IMR-90 (cell line): ENCODE measurements at regions not wholly inside any gene's neighbourhood (a gene's known extent, or its start where the extent isn't known, plus 50 kb on each side); places are given as distances from the start of the nearest gene placed in this dataset.

Experiments
- ATAC-seq: fragments of 200-7000 bp; cut with Tn5 transposase; 2 replicates; pipeline ENCODE4 v1.9.1; 2020; ENCODE audit warnings: low read depth, mild to moderate bottlenecking, moderate library complexity
- BruUV-seq: library from RNA; stranded (reverse); fragments of 400-500 nt; replicated peaks from 2 replicates; lab custom pipeline; 2021; lab: Mats Ljungman, UMichigan
- CTCF ChIA-PET: fragments of 300-600 bp; formaldehyde crosslinking; extraction: SDS; loops from one replicate; lab custom pipeline; 2021; ENCODE audit warnings: antibody characterized with exemption; lab: Yijun Ruan, JAX
- POLR2A ChIA-PET: fragments of 300-600 bp; sonication (Branson Sonifier 250); formaldehyde crosslinking; loops from one replicate; lab custom pipeline; 2022; ENCODE audit warnings: antibody characterized with exemption; ENCODE audit not compliant: unreplicated experiment; lab: Charles Lee
- DNase-seq: peaks from one replicate; pipeline ENCODE4 v3.0.0; 2013
- H2AFZ ChIP-seq: replicated peaks from 2 replicates; pipeline ENCODE3; 2013; ENCODE audit warnings: low read length, mild to moderate bottlenecking; ENCODE audit not compliant: poor library complexity
- H2AK5ac ChIP-seq: 2 replicates; pipeline ENCODE4 v1.6.1; 2013; ENCODE audit warnings: low read depth, low read length, inconsistent platforms
- H2AK9ac ChIP-seq: replicated peaks from 2 replicates; pipeline ENCODE3; 2013; ENCODE audit warnings: mild to moderate bottlenecking, low read depth, low read length, moderate library complexity; ENCODE audit not compliant: poor library complexity
- H2BK120ac ChIP-seq: 2 replicates; pipeline ENCODE4 v1.6.1; 2013; ENCODE audit warnings: low read depth, low read length, inconsistent platforms
- H2BK15ac ChIP-seq: 3 replicates; pipeline ENCODE4 v1.6.1; 2013; ENCODE audit warnings: low read depth, low read length, inconsistent platforms
- H2BK20ac ChIP-seq: 2 replicates; pipeline ENCODE4 v1.6.1; 2013; ENCODE audit warnings: low read depth, mild to moderate bottlenecking, inconsistent platforms, low read length, moderate library complexity
- H2BK5ac ChIP-seq: 2 replicates; pipeline ENCODE4 v1.6.1; 2013; ENCODE audit warnings: mild to moderate bottlenecking, low read depth, low read length, inconsistent platforms; ENCODE audit not compliant: poor library complexity, severe bottlenecking
- H3K14ac ChIP-seq: replicated peaks from 2 replicates; pipeline ENCODE4 v1.6.1; 2013; ENCODE audit warnings: low read depth, low read length, inconsistent platforms
- H3K18ac ChIP-seq: 2 replicates; pipeline ENCODE4 v1.6.1; 2013; ENCODE audit warnings: low read depth, low read length, control low read depth
- H3K23ac ChIP-seq: 2 replicates; pipeline ENCODE4 v1.6.1; 2013; ENCODE audit warnings: low read depth, low read length, inconsistent platforms
- H3K27ac ChIP-seq: 2 replicates; pipeline ENCODE4 v1.5.1; 2013; ENCODE audit warnings: mild to moderate bottlenecking, control low read depth, low read length; ENCODE audit not compliant: insufficient read depth
- H3K27me3 ChIP-seq: 2 replicates; pipeline ENCODE4 v1.6.1; 2013; ENCODE audit warnings: low read length; ENCODE audit not compliant: control insufficient read depth, insufficient read depth
- H3K36me3 ChIP-seq: 2 replicates; pipeline ENCODE4 v1.6.1; 2013; ENCODE audit warnings: low read length, mixed read lengths; ENCODE audit not compliant: control insufficient read depth, insufficient read depth
- H3K4ac ChIP-seq: 2 replicates; pipeline ENCODE4 v1.6.1; 2013; ENCODE audit warnings: low read depth, low read length, inconsistent platforms
- H3K4me1 ChIP-seq: 2 replicates; pipeline ENCODE4 v1.6.1; 2013; ENCODE audit warnings: low read length, mixed read lengths; ENCODE audit not compliant: control insufficient read depth, insufficient read depth
- H3K4me2 ChIP-seq: 2 replicates; pipeline ENCODE4 v1.6.1; 2013; ENCODE audit warnings: low read depth, mild to moderate bottlenecking, control low read depth, low read length, moderate library complexity
- H3K4me3 ChIP-seq: 2 replicates; pipeline ENCODE4 v1.5.1; 2013; ENCODE audit warnings: low read depth, mild to moderate bottlenecking, control low read depth, low read length, moderate library complexity; ENCODE audit not compliant: insufficient read depth
- H3K56ac ChIP-seq: 2 replicates; pipeline ENCODE4 v1.6.1; 2013; ENCODE audit warnings: low read length, inconsistent platforms; ENCODE audit not compliant: insufficient read depth; ENCODE audit errors: extremely low read depth
- H3K79me1 ChIP-seq, 2 experiments: 2 replicates each; pipeline ENCODE4 v1.6.1; 2013; ENCODE audit warnings: low read length in 2 of 2, inconsistent platforms in 1 of 2, low read depth in 1 of 2
- H3K9ac ChIP-seq: 2 replicates; pipeline ENCODE4 v1.6.1; 2013; ENCODE audit warnings: low read depth, low read length, control low read depth
- H3K9me1 ChIP-seq: 2 replicates; pipeline ENCODE4 v1.6.1; 2013; ENCODE audit warnings: low read length, inconsistent platforms; ENCODE audit not compliant: insufficient read depth
- H3K9me3 ChIP-seq: 2 replicates; pipeline ENCODE4 v1.6.1; 2013; ENCODE audit warnings: low read length; ENCODE audit not compliant: control insufficient read depth, insufficient read depth
- H4K20me1 ChIP-seq: 2 replicates; pipeline ENCODE4 v1.6.1; 2013; ENCODE audit warnings: low read length, inconsistent platforms; ENCODE audit not compliant: insufficient read depth
- H4K5ac ChIP-seq: 2 replicates; pipeline ENCODE4 v1.6.1; 2013; ENCODE audit warnings: mild to moderate bottlenecking, low read depth, low read length, control low read depth
- H4K8ac ChIP-seq, 2 experiments: 2 replicates each; pipeline ENCODE4 v1.6.1; 2013; ENCODE audit warnings: low read depth in 2 of 2, low read length in 2 of 2, control low read depth in 1 of 2, inconsistent platforms in 1 of 2
- H4K91ac ChIP-seq: 2 replicates; pipeline ENCODE4 v1.6.1; 2013; ENCODE audit warnings: low read depth, low read length, inconsistent platforms; ENCODE audit not compliant: insufficient read depth
- CHD1 ChIP-seq: IDR thresholded peaks from 2 replicates; pipeline ENCODE4 v1.6.1; 2012; ENCODE audit warnings: low read depth, low read length, improper control_type of control experiment
- FOS ChIP-seq: fragments of 150-350 bp; IDR thresholded peaks from 2 replicates; pipeline ENCODE4 v1.6.1; 2016; ENCODE audit warnings: low read depth, low read length
- MXI1 ChIP-seq: IDR thresholded peaks from 2 replicates; pipeline ENCODE4 v1.6.1; 2012; ENCODE audit warnings: low read depth, mild to moderate bottlenecking, low read length, moderate library complexity, borderline replicate concordance
- RAD21 ChIP-seq: IDR thresholded peaks from 2 replicates; pipeline ENCODE4 v1.6.1; 2012; ENCODE audit warnings: low read length, improper control_type of control experiment
- WGBS, 2 experiments: methylation state at CpG; one replicate each; pipeline versions ENCODE4 v1.1.5 to v1.1.7; 2013; ENCODE audit warnings: missing lambda C conversion rate in 2 of 2; ENCODE audit not compliant: insufficient read length in 1 of 2; ENCODE audit errors: extremely low coverage in 2 of 2; 5-methylcytosine and 5-hydroxymethylcytosine counted together
- dilution Hi-C: fragments of 300-500 bp; cut with HindIII; formaldehyde crosslinking; loops from one replicate; pipeline ENCODE4 v1.14.3; 2018; ENCODE audit warnings: low sequenced_read_pairs; ENCODE audit not compliant: unreplicated experiment
- in situ Hi-C: fragments of 300-500 bp; cut with MboI; formaldehyde crosslinking; loops from 3 replicates; pipeline ENCODE4 v1.14.3; 2019; ENCODE audit warnings: low sequenced_read_pairs, inconsistent platforms, mixed read lengths
- intact Hi-C: fragments of 100-400 bp; cut with micrococcal nuclease; formaldehyde crosslinking; loops from 2 replicates; pipeline ENCODE4 v1.10.0; 2022

GRCh38 chr15:29873947-29874411 lies 51.7 kb upstream of the TJP1 start:
- no peak overlapping the region for H3K27ac ChIP-seq
- H3K9me3 ChIP-seq = no peaks in the 10 kb centered on the region; the same call in 1 of the 2 replicates
- H2AK9ac ChIP-seq = no peak overlapping the region
- dilution Hi-C loops = no loop called here
- no peak overlapping the region for H2AK5ac ChIP-seq
- BruUV-seq = no TSS peak
- no peaks in the 10 kb centered on the region for H3K36me3 ChIP-seq
- ATAC-seq (no peak), DNase-seq (no peak)
- H3K4me1 ChIP-seq = no peaks in the 10 kb centered on the region
- no peak overlapping the region for H4K91ac ChIP-seq
- no peak overlapping the region for H3K4ac ChIP-seq
- H2BK15ac ChIP-seq = no peak overlapping the region
- in situ Hi-C loops = loop anchor here (10.0 kb wide), 1 partner anchor 51 kb away; no protein-coding TSS in a partner anchor
- no peak overlapping the region for H3K18ac ChIP-seq
- no peak for TF ChIP-seq FOS
- no peak for TF ChIP-seq RAD21
- TF ChIP-seq MXI1 = no peak
- no peak for TF ChIP-seq CHD1
- no peak overlapping the region for H3K23ac ChIP-seq
- POLR2A ChIA-PET = no interaction called here
- no peaks in the 10 kb centered on the region; the same call in 1 of the 2 replicates for H3K9me1 ChIP-seq
- H4K8ac ChIP-seq = no peak overlapping the region
- intact Hi-C loops = no loop called here
- no peak overlapping the region for H2BK120ac ChIP-seq
- H3K79me1 ChIP-seq = no peaks in the 10 kb centered on the region
- H3K9ac ChIP-seq = no peak overlapping the region
- H3K27me3 ChIP-seq = no peaks in the 10 kb centered on the region; the same call in 1 of the 2 replicates
- WGBS, 2 experiments = 100% methylated on average over 1 of the region's 9 CpGs; no CpG with 5 or more reads in 1 of the 2 experiments
- CTCF ChIA-PET = interaction anchor here (0.8 to 1.2 kb wide), 3 partner anchors 9 to 44 kb away, joined by 3 to 5 read pairs (median 3); no protein-coding TSS in a partner anchor
- no peak overlapping the region for H3K4me2 ChIP-seq
- H4K20me1 ChIP-seq = no peaks in the 10 kb centered on the region
- H3K4me3 ChIP-seq = no peak overlapping the region
- no peak overlapping the region for H2AFZ ChIP-seq
- no peak overlapping the region for H4K5ac ChIP-seq
- no peak overlapping the region for H3K14ac ChIP-seq
- no peak overlapping the region for H3K56ac ChIP-seq
- no peak overlapping the region for H2BK20ac ChIP-seq
- H2BK5ac ChIP-seq = no peak overlapping the region
